K562 (cell line): ENCODE measurements at regions not wholly inside any gene's neighbourhood (a gene's known extent, or its start where the extent isn't known, plus 50 kb on each side); places are given as distances from the start of the nearest gene placed in this dataset.
A peak's percentile ranks its signal among the peaks of the same experiment; 100 is the strongest.

Source experiments
- ATAC-seq: fragments of 200-7000 bp; cut with Tn5 transposase; 3 replicates; pipeline ENCODE4 v1.9.1; 2020; ENCODE audit warnings: moderate library complexity
- BruUV-seq: library from RNA; stranded (reverse); fragments of 400-500 nt; replicated peaks from 2 replicates; lab custom pipeline; 2021; lab: Mats Ljungman, UMichigan
- CTCF ChIA-PET: fragments of 300-600 bp; formaldehyde crosslinking; extraction: SDS; loops from one replicate; lab custom pipeline; 2021; ENCODE audit warnings: low intra/inter-chr PET ratio; lab: Yijun Ruan, JAX
- POLR2A ChIA-PET: fragments of 300-600, 350-650 bp; sonication (Branson Sonifier 250); formaldehyde crosslinking; extraction: SDS; loops from one replicate; lab custom pipeline; 2021; ENCODE audit warnings: antibody characterized with exemption, inconsistent platforms; lab: Yijun Ruan, JAX
- DNase-seq, 4 experiments: peaks; one replicate each; pipeline versions ENCODE4 v3.0.0 to v3.0.0-alpha.2; 2011 to 2018; ENCODE audit warnings: low spot score in 3 of 4, mixed read lengths in 3 of 4; ENCODE audit errors: extremely low read depth in 1 of 4
- FAIRE-seq: peaks from 2 replicates; lab custom pipeline; 2011; peaks lifted over from hg19 to GRCh38; lab: Jason Lieb, UNC
- H2AFZ ChIP-seq: 2 replicates; pipeline ENCODE4 v1.6.0; 2011; ENCODE audit warnings: low read depth, low read length, control low read depth, inconsistent platforms
- H3K27ac ChIP-seq: fragments of 200-600 bp; 3 replicates; pipeline ENCODE4 v1.8.0; 2011; ENCODE audit warnings: low read depth, mild to moderate bottlenecking, control low read depth, inconsistent platforms, low read length, moderate library complexity, mixed read lengths; ENCODE audit errors: extremely low read depth
- H3K27me3 ChIP-seq, 2 experiments: fragments of 300-600 bp in 1 of 2; 2 replicates in 1 of 2; 3 replicates in 1 of 2; pipeline versions ENCODE4 v1.6.0 to v1.8.0; 2011; ENCODE audit warnings: inconsistent platforms in 2 of 2, low read length in 2 of 2, mild to moderate bottlenecking in 1 of 2, mixed read lengths in 1 of 2, moderate library complexity in 1 of 2; ENCODE audit not compliant: control insufficient read depth in 2 of 2, insufficient read depth in 2 of 2
- H3K36me3 ChIP-seq: fragments of 300-600 bp; 3 replicates; pipeline ENCODE4 v1.8.0; 2011; ENCODE audit warnings: mild to moderate bottlenecking, low read length, inconsistent platforms; ENCODE audit not compliant: control insufficient read depth, insufficient read depth
- H3K4me1 ChIP-seq, 2 experiments: fragments of 200-600 bp in 1 of 2; replicated peaks in 1 of 2; 2 replicates in 1 of 2; 3 replicates in 1 of 2; pipeline versions ENCODE4 v1.5.1 to v1.8.0; 2011; ENCODE audit warnings: inconsistent platforms in 2 of 2, low read length in 2 of 2, mild to moderate bottlenecking in 1 of 2, mixed read lengths in 1 of 2, moderate library complexity in 1 of 2; ENCODE audit not compliant: control insufficient read depth in 2 of 2, insufficient read depth in 2 of 2
- H3K4me2 ChIP-seq: 2 replicates; pipeline ENCODE4 v1.6.1; 2011; ENCODE audit warnings: low read length, control low read depth, inconsistent platforms, mixed read lengths; ENCODE audit not compliant: insufficient read depth
- H3K4me3 ChIP-seq: fragments of 200-600 bp; sonication (generic), shearing (Covaris generic); 2 replicates; pipeline ENCODE4 v1.5.1; 2016; ENCODE audit warnings: control low read depth, inconsistent platforms
- H3K79me2 ChIP-seq: fragments of 200-600 bp; 3 replicates; pipeline ENCODE4 v1.8.0; 2011; ENCODE audit warnings: low read length, inconsistent platforms; ENCODE audit not compliant: control insufficient read depth, insufficient read depth
- H3K9ac ChIP-seq, 2 experiments: 2 replicates each; pipeline versions ENCODE4 v1.6.0 to v1.6.1; 2011; ENCODE audit warnings: low read depth in 2 of 2, low read length in 2 of 2, control low read depth in 1 of 2, inconsistent platforms in 1 of 2, mild to moderate bottlenecking in 1 of 2, mixed read lengths in 1 of 2; ENCODE audit not compliant: insufficient read depth in 1 of 2
- H3K9me1 ChIP-seq: one replicate; pipeline ENCODE4 v1.6.0; 2011; ENCODE audit warnings: inconsistent platforms, mild to moderate bottlenecking, low read length, moderate library complexity; ENCODE audit not compliant: control insufficient read depth, insufficient read depth
- H3K9me3 ChIP-seq: replicated peaks from 2 replicates; pipeline ENCODE4 v1.5.1; 2011; ENCODE audit warnings: low read depth, low read length, inconsistent platforms; ENCODE audit not compliant: control insufficient read depth, insufficient read depth
- H4K20me1 ChIP-seq: replicated peaks from 2 replicates; pipeline ENCODE4 v1.6.1; 2011; ENCODE audit warnings: low read length, inconsistent platforms, mixed read lengths; ENCODE audit not compliant: control insufficient read depth, insufficient read depth
- ADNP ChIP-seq: fragments of 200-800 bp; sonication (Bioruptor generic); IDR thresholded peaks from 2 replicates; pipeline ENCODE4 v1.6.1; 2016; ENCODE audit warnings: missing genetic modification characterization, missing compliant biosample characterization
- BCOR ChIP-seq: fragments of 450-650 bp; IDR thresholded peaks from 2 replicates; pipeline ENCODE4 v1.6.1; 2016
- E4F1 ChIP-seq: fragments of 250-450 bp; sonication (Bioruptor Pico); IDR thresholded peaks from 2 replicates; pipeline ENCODE4 v1.5.0; 2021; ENCODE audit warnings: mild to moderate bottlenecking, borderline replicate concordance
- FOXA3 ChIP-seq, 2 experiments: fragments of 450-650 bp in 1 of 2; sonication (generic) in 1 of 2; formaldehyde crosslinking; IDR thresholded peaks in 1 of 2; conservative IDR thresholded peaks in 1 of 2; 2 replicates each; pipeline versions ENCODE4 v1.4.0 to v1.8.0; 2020 to 2022; ENCODE audit warnings: mild to moderate bottlenecking in 2 of 2, missing genetic modification reagents in 1 of 2
- HMBOX1 ChIP-seq: sonication (generic); IDR thresholded peaks from 2 replicates; pipeline ENCODE4 v1.6.1; 2016
- KDM1A ChIP-seq, 2 experiments: fragments of 450-650 bp; IDR thresholded peaks; 2 replicates each; pipeline ENCODE4 v1.6.1; 2016; ENCODE audit warnings: mild to moderate bottlenecking in 2 of 2
- RBM25 ChIP-seq: fragments of 200-400 bp; formaldehyde crosslinking; IDR thresholded peaks from 2 replicates; pipeline ENCODE4 v1.6.1; 2018; ENCODE audit warnings: low read length, low read depth, moderate library complexity; ENCODE audit not compliant: severe bottlenecking
- ZNF165 ChIP-seq: fragments of 250-450 bp; sonication (Bioruptor Pico); IDR thresholded peaks from 2 replicates; pipeline ENCODE4 v1.4.0; 2020; ENCODE audit warnings: borderline replicate concordance
- ZNF24 ChIP-seq: fragments of 450-650 bp; IDR thresholded peaks from 2 replicates; pipeline ENCODE4 v1.6.1; 2016
- WGBS: fragments of 100-300 bp; shearing (Covaris generic); methylation state at CpG from one replicate; pipeline ENCODE4 v1.1.6; 2016; ENCODE audit warnings: low coverage, mixed read lengths; ENCODE audit not compliant: insufficient coverage; ENCODE audit errors: missing lambda C conversion rate; 5-methylcytosine and 5-hydroxymethylcytosine counted together
- in situ Hi-C: fragments of 300-500 bp; cut with MboI; formaldehyde crosslinking; loops from 4 replicates; pipeline ENCODE4 v1.15.0; 2018; ENCODE audit warnings: inconsistent platforms, mixed read lengths
- intact Hi-C: fragments of 100-400 bp; cut with micrococcal nuclease; formaldehyde crosslinking; loops from 2 replicates; pipeline ENCODE4 v1.14.2; 2022

GRCh38 chr9:107792006-107792405, 302.4 kb upstream of the KLF4 start:
- TF ChIP-seq E4F1 = 0 out of 2 replicates have a peak, but pooled peaks have one; percentile 26
- TF ChIP-seq FOXA3 (CRISPR knock-in tag; conservative IDR thresholded peaks at IDR 0.05 in 1 of 2, IDR thresholded peaks at IDR 0.05 in 1 of 2) = no peak
- TF ChIP-seq ZNF165 (CRISPR knock-in tag) = no peak
- peak; percentile 89 for TF ChIP-seq RBM25
- TF ChIP-seq HMBOX1 = 0 out of 2 replicates have a peak, but pooled peaks have one; percentile 21
- peak; percentile 75 for TF ChIP-seq BCOR
- peak; percentile 51; the same call in 1 of the 2 replicates for TF ChIP-seq ZNF24
- peak in 1 of 2 experiments; percentile 35; a peak in 1 of 4 replicates for TF ChIP-seq KDM1A (IDR thresholded peaks at IDR 0.05)
- 0 out of 2 replicates have a peak, but pooled peaks have one; percentile 48 for TF ChIP-seq ADNP (tag)
- TF ChIP-seq, all 486 proteins: peak for 7
- intact Hi-C loops = no loop called here
- Histone ChIP-seq H3K9me3 (no peaks in the 10 kb centered on the region; the same call in 1 of the 2 replicates), H3K9ac (no peak overlapping the region), H4K20me1 (no peaks in the 10 kb centered on the region), H3K4me3 (no peak overlapping the region), H3K9me1 (no peaks in the 10 kb centered on the region), H3K27me3 (no peaks in the 10 kb centered on the region), H3K4me1 (peaks cover 8 to 28% of the 10 kb centered on the region in 2 experiments; a peak in 4 of 5 replicates), H3K79me2 (no peaks in the 10 kb centered on the region), H2AFZ (no peak overlapping the region), H3K27ac (no peak overlapping the region), H3K36me3 (no peaks in the 10 kb centered on the region), H3K4me2 (no peak overlapping the region)
- ChIA-PET POLR2A (interaction anchor here (1.5 kb wide), 1 partner anchor 11 kb away, joined by 5 read pairs; no protein-coding TSS in a partner anchor), CTCF (no interaction called here)
- FAIRE-seq = no peak
- no TSS peak for BruUV-seq
- WGBS = 47% methylated on average over 3 of the region's 3 CpGs
- DNase-seq = no peak
- no peak for ATAC-seq
- in situ Hi-C loops = no loop called here
